GM18873 (cell line): ENCODE measurements at regions not wholly inside any gene's neighbourhood (a gene's known extent, or its start where the extent isn't known, plus 50 kb on each side); places are given as distances from the start of the nearest gene placed in this dataset.

Experiments
- ATAC-seq: cut with Tn5 transposase; IDR thresholded peaks from one replicate; pipeline ENCODE4 v1.9.1; 2021; ENCODE audit warnings: mild to moderate bottlenecking, moderate library complexity, moderate number of reproducible peaks; ENCODE audit not compliant: unreplicated experiment, low FRiP score

GRCh38 chr1:110766336-110766647 is 91.6 kb upstream of the KCNA3 start:
- ATAC-seq = no peak

GRCh38 chr1:110765640-110766335 is 91.0 kb upstream of the KCNA3 start:
- ATAC-seq = no peak

GRCh38 chr1:110763149-110763548 is 88.4 kb upstream of the KCNA3 start:
- ATAC-seq = no peak

- no peak for ATAC-seq
These were observed 85.6 kb upstream of the KCNA3 start for GRCh38 chr1:110760321-110760720.

GRCh38 chr1:110756506-110756905 is 81.8 kb upstream of the KCNA3 start:
- no peak for ATAC-seq

GRCh38 chr1:110752941-110753725 is 78.4 kb upstream of the KCNA3 start:
- no peak for ATAC-seq

- no peak for ATAC-seq
These were observed 75.8 kb upstream of the KCNA3 start for GRCh38 chr1:110750562-110750961.

GRCh38 chr1:110749960-110750359 is 75.2 kb upstream of the KCNA3 start:
- no peak for ATAC-seq

- ATAC-seq = no peak
These were observed 72.0 kb upstream of the KCNA3 start for GRCh38 chr1:110746644-110747259.

- ATAC-seq = no peak
These were observed 68.7 kb upstream of the KCNA3 start for GRCh38 chr1:110743397-110743796.

- no peak for ATAC-seq
These were observed 62.3 kb upstream of the KCNA3 start for GRCh38 chr1:110736900-110737605.

- ATAC-seq = no peak
These were observed 59.5 kb upstream of the KCNA3 start for GRCh38 chr1:110734133-110734680.

- no peak for ATAC-seq
These were observed 56.8 kb upstream of the KCNA3 start for GRCh38 chr1:110731529-110731928.

- no peak for ATAC-seq
These were observed 53.8 kb upstream of the KCNA3 start for GRCh38 chr1:110728388-110729001.

GRCh38 chr1:110727246-110727645 is 52.5 kb upstream of the KCNA3 start:
- ATAC-seq = no peak

GRCh38 chr1:110726755-110727154 is 52.0 kb upstream of the KCNA3 start:
- ATAC-seq = peak; percentile 77
